K562 (cell line): ENCODE measurements at regions not wholly inside any gene's neighbourhood (a gene's known extent, or its start where the extent isn't known, plus 50 kb on each side); places are given as distances from the start of the nearest gene placed in this dataset.

Experiments used
- ATAC-seq: fragments of 200-7000 bp; cut with Tn5 transposase; 3 replicates; pipeline ENCODE4 v1.9.1; 2020; ENCODE audit warnings: moderate library complexity
- BruUV-seq: library from RNA; stranded (reverse); fragments of 400-500 nt; replicated peaks from 2 replicates; lab custom pipeline; 2021; lab: Mats Ljungman, UMichigan
- CTCF ChIA-PET: fragments of 300-600 bp; formaldehyde crosslinking; extraction: SDS; loops from one replicate; lab custom pipeline; 2021; ENCODE audit warnings: low intra/inter-chr PET ratio; lab: Yijun Ruan, JAX
- POLR2A ChIA-PET: fragments of 300-600, 350-650 bp; sonication (Branson Sonifier 250); formaldehyde crosslinking; extraction: SDS; loops from one replicate; lab custom pipeline; 2021; ENCODE audit warnings: antibody characterized with exemption, inconsistent platforms; lab: Yijun Ruan, JAX
- DNase-seq, 4 experiments: peaks; one replicate each; pipeline versions ENCODE4 v3.0.0 to v3.0.0-alpha.2; 2011 to 2018; ENCODE audit warnings: low spot score in 3 of 4, mixed read lengths in 3 of 4; ENCODE audit errors: extremely low read depth in 1 of 4
- FAIRE-seq: peaks from 2 replicates; lab custom pipeline; 2011; peaks lifted over from hg19 to GRCh38; lab: Jason Lieb, UNC
- H2AFZ ChIP-seq: 2 replicates; pipeline ENCODE4 v1.6.0; 2011; ENCODE audit warnings: low read depth, low read length, control low read depth, inconsistent platforms
- H3K27ac ChIP-seq: fragments of 200-600 bp; 3 replicates; pipeline ENCODE4 v1.8.0; 2011; ENCODE audit warnings: low read depth, mild to moderate bottlenecking, control low read depth, inconsistent platforms, low read length, moderate library complexity, mixed read lengths; ENCODE audit errors: extremely low read depth
- H3K27me3 ChIP-seq, 2 experiments: fragments of 300-600 bp in 1 of 2; 2 replicates in 1 of 2; 3 replicates in 1 of 2; pipeline versions ENCODE4 v1.6.0 to v1.8.0; 2011; ENCODE audit warnings: inconsistent platforms in 2 of 2, low read length in 2 of 2, mild to moderate bottlenecking in 1 of 2, mixed read lengths in 1 of 2, moderate library complexity in 1 of 2; ENCODE audit not compliant: control insufficient read depth in 2 of 2, insufficient read depth in 2 of 2
- H3K36me3 ChIP-seq: fragments of 300-600 bp; 3 replicates; pipeline ENCODE4 v1.8.0; 2011; ENCODE audit warnings: mild to moderate bottlenecking, low read length, inconsistent platforms; ENCODE audit not compliant: control insufficient read depth, insufficient read depth
- H3K4me1 ChIP-seq, 2 experiments: fragments of 200-600 bp in 1 of 2; replicated peaks in 1 of 2; 2 replicates in 1 of 2; 3 replicates in 1 of 2; pipeline versions ENCODE4 v1.5.1 to v1.8.0; 2011; ENCODE audit warnings: inconsistent platforms in 2 of 2, low read length in 2 of 2, mild to moderate bottlenecking in 1 of 2, mixed read lengths in 1 of 2, moderate library complexity in 1 of 2; ENCODE audit not compliant: control insufficient read depth in 2 of 2, insufficient read depth in 2 of 2
- H3K4me2 ChIP-seq: 2 replicates; pipeline ENCODE4 v1.6.1; 2011; ENCODE audit warnings: low read length, control low read depth, inconsistent platforms, mixed read lengths; ENCODE audit not compliant: insufficient read depth
- H3K4me3 ChIP-seq: fragments of 200-600 bp; sonication (generic), shearing (Covaris generic); 2 replicates; pipeline ENCODE4 v1.5.1; 2016; ENCODE audit warnings: control low read depth, inconsistent platforms
- H3K79me2 ChIP-seq: fragments of 200-600 bp; 3 replicates; pipeline ENCODE4 v1.8.0; 2011; ENCODE audit warnings: low read length, inconsistent platforms; ENCODE audit not compliant: control insufficient read depth, insufficient read depth
- H3K9ac ChIP-seq, 2 experiments: 2 replicates each; pipeline versions ENCODE4 v1.6.0 to v1.6.1; 2011; ENCODE audit warnings: low read depth in 2 of 2, low read length in 2 of 2, control low read depth in 1 of 2, inconsistent platforms in 1 of 2, mild to moderate bottlenecking in 1 of 2, mixed read lengths in 1 of 2; ENCODE audit not compliant: insufficient read depth in 1 of 2
- H3K9me1 ChIP-seq: one replicate; pipeline ENCODE4 v1.6.0; 2011; ENCODE audit warnings: inconsistent platforms, mild to moderate bottlenecking, low read length, moderate library complexity; ENCODE audit not compliant: control insufficient read depth, insufficient read depth
- H3K9me3 ChIP-seq: replicated peaks from 2 replicates; pipeline ENCODE4 v1.5.1; 2011; ENCODE audit warnings: low read depth, low read length, inconsistent platforms; ENCODE audit not compliant: control insufficient read depth, insufficient read depth
- H4K20me1 ChIP-seq: replicated peaks from 2 replicates; pipeline ENCODE4 v1.6.1; 2011; ENCODE audit warnings: low read length, inconsistent platforms, mixed read lengths; ENCODE audit not compliant: control insufficient read depth, insufficient read depth
- ATF3 ChIP-seq, 2 experiments: fragments of 450-650 bp in 1 of 2; sonication (generic) in 1 of 2; formaldehyde crosslinking in 1 of 2; IDR thresholded peaks in 1 of 2; conservative IDR thresholded peaks in 1 of 2; 2 replicates each; pipeline versions ENCODE4 v1.6.1 to v1.8.1; 2016 to 2023; ENCODE audit warnings: mild to moderate bottlenecking in 2 of 2, moderate library complexity in 2 of 2, inconsistent platforms in 1 of 2, missing genetic modification reagents in 1 of 2
- FOSL1 ChIP-seq: fragments of 200-800 bp; sonication (Bioruptor generic); conservative IDR thresholded peaks from 2 replicates; pipeline ENCODE4 v1.6.1; 2016; ENCODE audit warnings: missing genetic modification characterization, missing compliant biosample characterization
- HCFC1 ChIP-seq: IDR thresholded peaks from 2 replicates; pipeline ENCODE4 v1.6.1; 2012; ENCODE audit warnings: low read depth, low read length, improper control_type of control experiment
- JUND ChIP-seq, 2 experiments: IDR thresholded peaks; 2 replicates in 1 of 2; 3 replicates in 1 of 2; pipeline ENCODE4 v1.6.1; 2011; ENCODE audit warnings: borderline replicate concordance in 2 of 2, low read depth in 2 of 2, low read length in 2 of 2, improper control_type of control experiment in 1 of 2, missing biosample characterization in 1 of 2, missing genetic modification characterization in 1 of 2, missing genetic modification reagents in 1 of 2
- NCOR1 ChIP-seq: fragments of 450-650 bp; IDR thresholded peaks from 2 replicates; pipeline ENCODE4 v1.6.1; 2016; ENCODE audit warnings: mild to moderate bottlenecking, moderate library complexity
- NFRKB ChIP-seq: fragments of 450-650 bp; IDR thresholded peaks from 2 replicates; pipeline ENCODE4 v1.6.1; 2016; ENCODE audit warnings: low read depth
- SP2 ChIP-seq: IDR thresholded peaks from 2 replicates; pipeline ENCODE4 v1.6.1; 2011; ENCODE audit warnings: mild to moderate bottlenecking, low read depth, low read length, moderate library complexity; ENCODE audit not compliant: poor library complexity, severe bottlenecking; ENCODE audit errors: extremely low read depth
- TOE1 ChIP-seq, 2 experiments: fragments of 450-650 bp in 1 of 2; sonication (generic) in 1 of 2; formaldehyde crosslinking in 1 of 2; IDR thresholded peaks; 2 replicates each; pipeline versions ENCODE4 v1.7.1 to v1.8.0; 2016 to 2022; ENCODE audit warnings: borderline replicate concordance in 2 of 2, mild to moderate bottlenecking in 2 of 2, antibody characterized with exemption in 1 of 2, inconsistent platforms in 1 of 2, low read depth in 1 of 2, missing genetic modification reagents in 1 of 2, moderate library complexity in 1 of 2
- ZBTB43 ChIP-seq: sonication (generic); formaldehyde crosslinking; IDR thresholded peaks from 2 replicates; pipeline ENCODE4 v1.8.0; 2023; ENCODE audit warnings: mild to moderate bottlenecking, missing genetic modification reagents
- ZEB2 ChIP-seq: fragments of 450-650 bp; IDR thresholded peaks from 2 replicates; pipeline ENCODE4 v1.6.1; 2016
- ZHX1 ChIP-seq: fragments of 150-350 bp; conservative IDR thresholded peaks from 2 replicates; pipeline ENCODE4 v1.6.1; 2014; ENCODE audit warnings: low read length
- ZNF449 ChIP-seq: fragments of 250-450 bp; sonication (Bioruptor Pico); IDR thresholded peaks from 2 replicates; pipeline ENCODE4 v1.8.0; 2022; ENCODE audit warnings: moderate library complexity, mild to moderate bottlenecking, inconsistent platforms
- ZNF512 ChIP-seq: IDR thresholded peaks from 2 replicates; pipeline ENCODE4 v1.6.1; 2016; ENCODE audit warnings: missing genetic modification characterization, missing compliant biosample characterization
- in situ Hi-C: fragments of 300-500 bp; cut with MboI; formaldehyde crosslinking; loops from 4 replicates; pipeline ENCODE4 v1.15.0; 2018; ENCODE audit warnings: inconsistent platforms, mixed read lengths
- intact Hi-C: fragments of 100-400 bp; cut with micrococcal nuclease; formaldehyde crosslinking; loops from 2 replicates; pipeline ENCODE4 v1.14.2; 2022

GRCh38 chr5:143896966-143897365 lies 85.0 kb downstream of the HMHB1 start:
- Histone ChIP-seq H3K4me3 (no peak overlapping the region), H3K9me1 (no peaks in the 10 kb centered on the region), H3K9ac (no peak overlapping the region), H3K36me3 (no peaks in the 10 kb centered on the region), H3K4me1 (no peaks in the 10 kb centered on the region), H4K20me1 (no peaks in the 10 kb centered on the region), H2AFZ (no peak overlapping the region), H3K27me3 (no peaks in the 10 kb centered on the region), H3K4me2 (no peak overlapping the region), H3K9me3 (no peaks in the 10 kb centered on the region), H3K79me2 (no peaks in the 10 kb centered on the region), H3K27ac (no peak overlapping the region)
- intact Hi-C loops (no loop called here), in situ Hi-C loops (no loop called here)
- ATAC-seq, result no peak
- ChIA-PET POLR2A (no interaction called here), CTCF (no interaction called here)
- no peak for DNase-seq
- no peak for FAIRE-seq
- no peak for TF ChIP-seq HCFC1
- no peak for TF ChIP-seq ZEB2
- no peak for TF ChIP-seq JUND (IDR thresholded peaks at IDR 0.05; ENCODE audit: borderline replicate concordance, low read depth, low read length)
- peak; percentile 55; the same call in 1 of the 3 replicates for TF ChIP-seq JUND (tag; IDR thresholded peaks at IDR 0.05; ENCODE audit: borderline replicate concordance, low read depth, low read length)
- no peak for TF ChIP-seq NFRKB
- no peak for TF ChIP-seq TOE1 (IDR thresholded peaks at IDR 0.05; ENCODE audit: borderline replicate concordance)
- TF ChIP-seq TOE1 (CRISPR knock-in tag; IDR thresholded peaks at IDR 0.05; ENCODE audit: borderline replicate concordance, low read depth), result no peak
- no peak for TF ChIP-seq ZBTB43 (CRISPR knock-in tag)
- TF ChIP-seq ZNF512 (tag), result no peak
- no peak for TF ChIP-seq ZHX1
- TF ChIP-seq ZNF449, result no peak
- peak; percentile 81 for TF ChIP-seq FOSL1
- no peak for TF ChIP-seq NCOR1
- TF ChIP-seq ATF3 (IDR thresholded peaks at IDR 0.05), result peak; percentile 26; the same call in 1 of the 2 replicates
- no peak for TF ChIP-seq ATF3 (CRISPR knock-in tag; conservative IDR thresholded peaks at IDR 0.05)
- no peak for TF ChIP-seq SP2
- no TSS peak for BruUV-seq
